ENCODE measurements at regions not wholly inside any gene's neighbourhood (a gene's known extent, or its start where the extent isn't known, plus 50 kb on each side); places are given as distances from the start of the nearest gene placed in this dataset.

GRCh38 chr7:68715907-68716306 is 882.4 kb upstream of the AUTS2 start:
- H3K36me3 ChIP-seq (ENCODE audit: control insufficient read depth, insufficient read depth, low read length), result no peaks in the 10 kb centered on the region
- H2AFZ ChIP-seq, result no peak overlapping the region
- H3K4me1 ChIP-seq, result no peaks in the 10 kb centered on the region
- TF ChIP-seq, protein P1, sequence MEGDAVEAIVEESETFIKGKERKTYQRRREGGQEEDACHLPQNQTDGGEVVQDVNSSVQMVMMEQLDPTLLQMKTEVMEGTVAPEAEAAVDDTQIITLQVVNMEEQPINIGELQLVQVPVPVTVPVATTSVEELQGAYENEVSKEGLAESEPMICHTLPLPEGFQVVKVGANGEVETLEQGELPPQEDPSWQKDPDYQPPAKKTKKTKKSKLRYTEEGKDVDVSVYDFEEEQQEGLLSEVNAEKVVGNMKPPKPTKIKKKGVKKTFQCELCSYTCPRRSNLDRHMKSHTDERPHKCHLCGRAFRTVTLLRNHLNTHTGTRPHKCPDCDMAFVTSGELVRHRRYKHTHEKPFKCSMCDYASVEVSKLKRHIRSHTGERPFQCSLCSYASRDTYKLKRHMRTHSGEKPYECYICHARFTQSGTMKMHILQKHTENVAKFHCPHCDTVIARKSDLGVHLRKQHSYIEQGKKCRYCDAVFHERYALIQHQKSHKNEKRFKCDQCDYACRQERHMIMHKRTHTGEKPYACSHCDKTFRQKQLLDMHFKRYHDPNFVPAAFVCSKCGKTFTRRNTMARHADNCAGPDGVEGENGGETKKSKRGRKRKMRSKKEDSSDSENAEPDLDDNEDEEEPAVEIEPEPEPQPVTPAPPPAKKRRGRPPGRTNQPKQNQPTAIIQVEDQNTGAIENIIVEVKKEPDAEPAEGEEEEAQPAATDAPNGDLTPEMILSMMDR (IDR thresholded peaks at IDR 0.05), result no peak
- H3K27me3 ChIP-seq (ENCODE audit: control insufficient read depth, insufficient read depth, low read length), result no peaks in the 10 kb centered on the region
- no peak overlapping the region for H3K4me3 ChIP-seq (ENCODE audit: low read depth, low read length)
- H3K9ac ChIP-seq, result no peak overlapping the region
- H3K9me3 ChIP-seq (ENCODE audit: control insufficient read depth, low read length), result no peaks in the 10 kb centered on the region
- no peak overlapping the region for H3K27ac ChIP-seq
- H3K4me2 ChIP-seq (ENCODE audit: low read length), result no peak overlapping the region
- no peaks in the 10 kb centered on the region for H3K79me2 ChIP-seq

GRCh38 chr7:68717176-68717575 is 881.1 kb upstream of the AUTS2 start:
- H3K79me2 ChIP-seq, result no peaks in the 10 kb centered on the region
- H2AFZ ChIP-seq, result no peak overlapping the region
- TF ChIP-seq, protein P1 (IDR thresholded peaks at IDR 0.05), result no peak
- no peak overlapping the region for H3K9ac ChIP-seq
- no peak overlapping the region for H3K27ac ChIP-seq
- no peak overlapping the region for H3K4me3 ChIP-seq (ENCODE audit: low read depth, low read length)
- H3K4me1 ChIP-seq, result no peaks in the 10 kb centered on the region
- no peaks in the 10 kb centered on the region for H3K9me3 ChIP-seq (ENCODE audit: control insufficient read depth, low read length)
- no peak overlapping the region for H3K4me2 ChIP-seq (ENCODE audit: low read length)
- H3K36me3 ChIP-seq (ENCODE audit: control insufficient read depth, insufficient read depth, low read length), result no peaks in the 10 kb centered on the region
- H3K27me3 ChIP-seq (ENCODE audit: control insufficient read depth, insufficient read depth, low read length), result no peaks in the 10 kb centered on the region

DNA sequence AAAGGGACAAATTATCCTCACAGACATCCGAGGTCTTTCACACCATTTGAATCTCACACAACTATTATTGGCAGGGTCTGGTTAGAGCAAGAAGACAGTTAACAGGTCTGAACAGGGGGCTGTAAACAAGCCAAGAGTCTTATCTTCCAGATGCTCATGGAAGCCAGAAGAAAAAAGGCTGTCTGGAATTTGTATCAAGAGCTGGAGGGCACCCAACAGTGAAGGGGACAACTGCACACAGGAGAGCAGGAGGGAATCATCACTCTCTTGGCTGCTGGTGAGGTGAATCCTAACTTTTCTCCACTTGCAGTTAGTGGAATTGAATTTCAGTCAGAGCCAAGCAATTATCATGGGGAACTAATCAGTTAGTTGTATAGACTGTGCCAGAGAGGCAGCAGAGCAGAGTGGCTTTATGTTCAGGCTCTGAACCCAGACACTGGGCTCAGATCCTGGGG is 880.2 kb upstream of the AUTS2 start:
- Histone ChIP-seq H3K36me3 (ENCODE audit: control insufficient read depth, insufficient read depth, low read length) (no peaks in the 10 kb centered on the region), H2AFZ (no peak overlapping the region), H3K79me2 (no peaks in the 10 kb centered on the region), H3K27ac (no peak overlapping the region), H3K4me3 (ENCODE audit: low read depth, low read length) (no peak overlapping the region), H3K9ac (no peak overlapping the region), H3K4me1 (no peaks in the 10 kb centered on the region), H3K4me2 (ENCODE audit: low read length) (no peak overlapping the region), H3K27me3 (ENCODE audit: control insufficient read depth, insufficient read depth, low read length) (no peaks in the 10 kb centered on the region), H3K9me3 (ENCODE audit: control insufficient read depth, low read length) (no peaks in the 10 kb centered on the region)
- TF ChIP-seq, protein P1 (IDR thresholded peaks at IDR 0.05), result no peak

DNA sequence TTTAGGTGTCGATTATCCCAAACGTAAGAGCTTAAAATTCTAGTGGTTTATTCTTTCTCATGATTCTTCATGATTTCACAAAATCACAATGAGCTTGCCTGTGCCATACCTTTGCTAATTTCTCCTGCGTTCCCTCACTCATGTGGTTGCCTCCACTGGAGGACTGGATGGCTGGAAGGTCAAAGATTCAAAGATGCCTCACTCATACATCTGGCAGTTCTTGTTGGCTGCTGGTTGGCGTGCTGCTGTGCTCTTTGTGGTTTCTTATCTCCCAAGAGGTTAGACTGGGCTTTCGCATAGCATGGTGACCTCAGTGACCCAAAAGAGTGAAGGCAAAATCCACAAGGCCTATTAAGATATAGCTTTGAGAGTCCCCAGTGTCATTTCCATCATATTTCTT is 877.6 kb upstream of the AUTS2 start:
- no peak overlapping the region for H3K4me3 ChIP-seq (ENCODE audit: low read depth, low read length)
- TF ChIP-seq, protein P1 (IDR thresholded peaks at IDR 0.05), result no peak
- H3K79me2 ChIP-seq, result no peaks in the 10 kb centered on the region
- H3K36me3 ChIP-seq (ENCODE audit: control insufficient read depth, insufficient read depth, low read length), result no peaks in the 10 kb centered on the region
- no peaks in the 10 kb centered on the region for H3K27me3 ChIP-seq (ENCODE audit: control insufficient read depth, insufficient read depth, low read length)
- no peaks in the 10 kb centered on the region for H3K4me1 ChIP-seq
- H3K9me3 ChIP-seq (ENCODE audit: control insufficient read depth, low read length), result no peaks in the 10 kb centered on the region
- no peak overlapping the region for H3K9ac ChIP-seq
- no peak overlapping the region for H2AFZ ChIP-seq
- H3K4me2 ChIP-seq (ENCODE audit: low read length), result no peak overlapping the region
- no peak overlapping the region for H3K27ac ChIP-seq

DNA sequence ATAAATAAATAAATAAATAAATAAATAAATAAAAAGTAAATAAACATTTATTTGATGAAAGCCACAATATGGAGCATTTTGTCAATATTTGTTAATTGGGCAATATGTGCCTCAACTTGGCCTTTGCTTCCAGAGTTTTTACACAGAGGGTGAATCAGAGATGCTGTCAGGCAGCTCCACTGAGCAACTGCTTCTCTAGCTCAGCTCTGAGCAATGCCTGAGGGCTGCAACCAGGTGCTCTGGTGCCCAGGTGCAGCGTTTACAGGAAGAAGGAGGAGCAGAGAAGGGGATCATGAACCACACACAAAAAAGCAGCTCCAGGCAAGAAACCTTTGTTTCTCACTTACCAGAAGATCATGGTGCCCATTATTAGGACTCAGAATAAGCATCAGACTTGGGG is 876.2 kb upstream of the AUTS2 start:
- no peaks in the 10 kb centered on the region for H3K4me1 ChIP-seq
- H3K9me3 ChIP-seq (ENCODE audit: control insufficient read depth, low read length), result no peaks in the 10 kb centered on the region
- TF ChIP-seq, protein P1 (IDR thresholded peaks at IDR 0.05), result no peak

More for the DNA sequence above, 876.2 kb upstream of the AUTS2 start:
- no peaks in the 10 kb centered on the region for H3K36me3 ChIP-seq (ENCODE audit: control insufficient read depth, insufficient read depth, low read length)
- no peak overlapping the region for H2AFZ ChIP-seq
- no peaks in the 10 kb centered on the region for H3K79me2 ChIP-seq
- no peak overlapping the region for H3K9ac ChIP-seq
- H3K4me3 ChIP-seq (ENCODE audit: low read depth, low read length), result no peak overlapping the region
- no peak overlapping the region for H3K27ac ChIP-seq
- H3K27me3 ChIP-seq (ENCODE audit: control insufficient read depth, insufficient read depth, low read length), result no peaks in the 10 kb centered on the region
- H3K4me2 ChIP-seq (ENCODE audit: low read length), result no peak overlapping the region
